ENCODE measurements at regions not wholly inside any gene's neighbourhood (a gene's known extent, or its start where the extent isn't known, plus 50 kb on each side); places are given as distances from the start of the nearest gene placed in this dataset.
A peak's percentile ranks its signal among the peaks of the same experiment; 100 is the strongest.
"Not testable (repeated sequence)": the region's sequence is repeated elsewhere in the genome, so short reads cannot be mapped to it uniquely, and the experiment has no call there.

DNA sequence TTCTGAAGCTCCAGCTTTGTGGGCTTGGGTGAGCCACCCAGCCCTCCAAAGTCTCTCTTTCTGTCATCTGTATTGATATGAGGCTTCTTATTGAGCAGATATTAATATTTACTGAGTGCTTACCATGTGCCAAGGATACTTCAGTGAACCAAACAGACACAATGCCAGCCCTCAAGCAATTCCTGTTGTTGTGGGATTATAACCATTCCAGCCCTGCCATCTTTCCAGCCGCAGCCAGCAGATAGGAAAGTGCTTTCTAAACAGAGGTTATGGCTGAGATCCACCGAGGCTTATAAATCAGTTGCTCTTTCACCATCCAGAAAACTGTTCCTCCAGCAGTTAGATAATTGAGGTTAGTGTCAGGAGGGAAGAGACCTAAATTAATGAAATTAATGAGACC lies 137.7 kb upstream of the ALDH1B1 start:
- DNase-seq (ENCODE audit: low spot score), result no peak

DNA sequence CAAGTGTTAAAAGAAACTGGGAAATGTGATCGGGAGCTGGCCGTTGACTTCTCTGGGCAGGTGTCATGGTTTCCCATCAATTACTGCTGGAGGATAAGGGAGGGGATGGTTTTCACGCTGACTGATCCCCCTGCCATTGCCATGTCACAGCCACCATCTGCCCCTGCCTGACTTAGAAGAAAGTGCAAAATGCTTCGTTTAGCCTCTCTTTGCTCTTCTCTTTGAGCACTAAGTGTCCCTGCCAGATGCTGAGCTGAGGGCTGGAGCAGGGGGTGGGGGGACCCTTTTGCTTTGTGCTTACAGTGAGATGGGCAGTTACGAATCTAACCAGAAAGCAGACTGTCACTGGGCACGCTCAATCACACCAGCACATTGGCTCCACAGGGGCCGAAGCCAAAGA lies 138.4 kb upstream of the ALDH1B1 start:
- no peak for DNase-seq (ENCODE audit: low spot score)

DNA sequence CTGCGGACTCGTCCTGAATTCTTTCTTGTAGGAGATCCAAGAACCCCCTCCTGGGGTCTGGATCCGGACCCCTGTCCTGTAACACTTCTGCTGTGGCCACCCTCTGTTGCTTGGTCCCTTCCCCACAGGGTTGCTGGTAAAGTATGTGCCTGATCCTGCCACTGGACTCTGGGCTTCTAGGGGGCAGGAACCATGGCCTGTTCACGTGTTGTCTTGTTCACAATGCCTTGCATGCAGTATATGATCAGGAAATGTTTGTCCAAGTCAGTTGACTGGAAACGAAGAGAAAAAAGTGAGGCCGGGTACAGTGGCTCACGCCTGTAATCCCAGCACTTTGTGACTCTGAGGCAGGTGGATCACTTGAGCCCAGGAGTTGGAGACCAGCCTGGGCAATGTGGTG lies 139.3 kb upstream of the ALDH1B1 start:
- DNase-seq (ENCODE audit: low spot score), result no peak

DNA sequence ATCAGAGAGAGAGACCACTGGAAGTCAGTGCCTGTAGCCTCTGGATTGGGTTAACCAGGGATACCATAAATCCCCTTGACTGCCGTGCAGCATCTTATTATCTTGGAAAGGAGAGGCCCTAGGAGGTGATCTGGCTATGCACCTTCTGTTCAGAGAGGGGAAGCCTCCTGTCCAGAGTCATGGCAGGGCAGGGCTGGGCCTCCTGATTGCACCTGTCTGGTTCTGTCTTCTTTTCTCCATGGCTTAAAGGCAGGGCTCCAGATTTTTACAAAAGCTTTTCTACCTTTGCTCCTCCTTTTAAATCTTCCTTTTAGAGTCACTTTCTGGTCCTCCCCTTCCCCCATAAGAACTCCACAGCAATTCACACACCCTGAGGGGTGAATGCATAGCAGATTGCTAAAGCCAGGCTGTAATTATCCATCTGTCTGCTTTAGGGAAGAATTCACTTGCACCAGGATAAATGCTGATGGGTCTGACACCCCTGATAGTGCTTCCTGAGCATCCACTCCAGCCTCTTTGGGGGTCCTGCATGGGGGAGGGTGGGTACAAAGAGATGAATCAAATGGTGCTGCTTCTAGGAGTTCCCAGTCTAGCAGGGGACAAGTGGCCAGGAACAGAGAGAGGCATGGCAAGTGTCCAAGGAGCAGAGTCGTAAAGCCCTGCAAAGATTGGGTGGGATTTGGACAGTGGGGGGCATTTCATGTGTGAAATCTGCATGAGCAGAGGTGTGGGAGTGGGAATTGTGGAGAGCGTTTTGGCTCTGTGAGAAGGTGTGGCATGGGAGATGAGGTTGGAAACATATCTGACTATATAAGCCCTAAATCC lies 141.3 kb upstream of the ALDH1B1 start:
- DNase-seq (ENCODE audit: low spot score), result no peak

DNA sequence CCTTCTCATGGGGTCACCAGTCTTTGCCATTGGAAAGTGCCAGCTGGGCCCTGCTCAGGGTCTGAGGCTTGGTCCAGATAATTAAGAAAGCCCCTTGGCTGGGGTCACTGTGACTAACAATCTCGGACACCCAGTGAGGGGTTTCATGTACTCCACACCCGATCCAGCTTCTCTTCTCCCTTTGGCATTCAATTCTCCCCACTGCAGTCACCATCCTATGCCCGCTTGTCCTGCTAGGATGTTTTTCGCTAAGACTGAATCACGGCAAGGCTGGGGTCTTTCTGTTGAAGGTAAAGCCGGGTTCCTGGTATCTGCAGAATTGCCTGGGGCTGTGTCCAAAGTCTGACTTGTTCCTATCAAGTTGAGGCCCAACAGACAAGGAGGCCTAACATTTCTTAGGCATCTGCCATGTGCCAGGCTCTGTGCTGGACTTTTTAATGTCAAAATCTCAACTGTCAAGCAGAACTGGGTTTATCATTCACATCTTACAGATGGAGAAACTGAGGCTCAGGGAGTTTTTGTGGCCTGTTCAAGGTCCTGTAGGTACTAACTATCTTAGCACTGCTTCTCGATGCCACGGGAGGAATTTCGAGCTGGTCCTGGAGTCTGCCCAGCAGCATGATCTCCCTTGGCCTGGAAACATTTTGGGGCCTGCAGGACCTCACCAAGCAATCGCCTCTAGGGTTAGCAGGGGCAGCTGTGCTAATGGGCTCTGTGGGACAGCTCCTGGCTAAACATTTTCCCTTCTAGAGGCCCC lies 142.0 kb upstream of the ALDH1B1 start:
- DNase-seq (ENCODE audit: low spot score), result no peak

DNA sequence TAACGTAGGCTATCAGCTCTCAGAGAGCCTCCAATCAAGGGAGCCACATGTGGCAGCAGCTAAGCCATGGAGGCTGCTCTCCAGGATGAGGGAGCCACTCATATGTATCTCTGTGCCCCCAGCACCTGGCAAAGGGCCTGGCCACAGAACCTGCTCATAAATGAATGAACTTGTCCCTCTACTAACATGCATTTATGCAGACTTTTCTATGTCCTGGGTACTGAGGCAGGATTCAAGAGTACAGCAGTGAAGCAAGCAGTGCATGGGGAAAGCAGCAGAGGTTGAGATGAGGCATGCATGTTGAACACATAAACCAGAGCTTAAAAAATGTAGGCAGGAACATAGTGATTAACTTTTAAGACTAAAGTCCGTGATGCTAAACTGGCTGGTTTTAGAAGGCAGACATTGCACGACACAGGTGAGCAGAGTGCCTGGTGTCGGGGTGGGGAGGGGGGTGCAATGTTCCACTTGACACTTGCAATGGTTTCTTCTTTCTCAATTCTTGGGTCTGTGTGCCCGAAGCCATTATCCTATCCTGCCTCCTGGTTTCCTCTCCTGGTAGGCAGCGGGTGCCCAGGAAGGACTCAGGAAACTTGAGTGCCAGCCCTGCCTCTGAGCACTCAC lies 142.8 kb upstream of the ALDH1B1 start:
- DNase-seq (ENCODE audit: low spot score), result no peak

DNA sequence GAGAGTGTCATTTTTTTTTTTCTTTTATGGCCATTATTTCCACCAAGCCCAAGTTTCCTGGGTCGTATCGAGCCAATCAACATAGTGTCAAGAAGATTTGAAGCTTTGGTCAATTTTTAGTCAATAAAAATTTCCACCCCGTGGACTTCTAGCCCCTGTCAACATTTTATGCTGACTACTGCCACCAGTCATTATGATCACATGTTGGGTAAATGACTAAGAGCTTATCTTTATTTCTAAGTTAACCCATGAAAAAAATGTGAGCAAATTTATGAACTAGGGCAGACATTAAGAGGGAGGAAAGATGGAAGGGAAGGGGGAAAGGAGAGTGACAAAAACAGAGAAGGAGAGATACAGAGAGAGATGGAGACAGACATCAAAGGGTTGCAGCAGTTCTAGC lies 143.5 kb upstream of the ALDH1B1 start:
- DNase-seq (ENCODE audit: low spot score), result no peak

DNA sequence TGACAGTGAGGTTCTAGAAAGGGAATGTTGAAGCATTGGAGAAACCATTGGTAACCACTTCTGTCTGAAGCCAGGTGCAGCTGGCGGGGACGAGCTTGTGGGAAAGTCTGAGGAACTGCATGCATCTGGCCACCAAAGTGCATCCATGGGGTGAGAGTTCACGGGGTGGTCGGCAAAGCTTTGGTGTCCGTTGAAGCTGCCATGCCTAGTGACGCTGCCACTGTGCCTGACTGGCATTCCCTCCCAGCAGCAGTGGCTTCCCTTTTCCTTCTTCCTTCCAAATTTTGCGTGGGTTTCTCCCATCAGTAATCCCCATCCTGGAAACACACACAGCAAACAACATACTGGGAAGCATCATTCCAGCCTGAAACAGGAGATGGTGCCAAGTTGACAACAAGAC lies 145.7 kb upstream of the ALDH1B1 start:
- DNase-seq (ENCODE audit: low spot score), result no peak

DNA sequence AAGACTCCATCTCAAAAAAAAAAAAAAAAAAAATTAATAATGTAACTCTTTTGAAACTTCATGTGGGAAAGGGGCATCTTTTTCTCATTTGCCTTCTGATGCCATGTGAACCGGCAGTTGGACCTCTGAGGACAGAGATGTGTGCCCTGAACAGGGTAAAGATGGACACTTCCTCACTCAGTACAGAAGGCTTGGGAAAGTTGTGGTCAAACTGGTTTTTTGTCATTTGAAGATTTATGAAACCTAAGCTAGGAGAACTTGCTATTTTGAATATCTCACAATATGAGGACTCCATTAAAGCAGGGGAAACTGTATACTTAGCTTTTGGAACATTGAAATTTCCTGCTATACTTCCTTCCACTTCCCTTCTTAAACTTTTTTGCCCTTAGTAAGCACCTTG lies 147.5 kb upstream of the ALDH1B1 start:
- no peak for DNase-seq (ENCODE audit: low spot score)

DNA sequence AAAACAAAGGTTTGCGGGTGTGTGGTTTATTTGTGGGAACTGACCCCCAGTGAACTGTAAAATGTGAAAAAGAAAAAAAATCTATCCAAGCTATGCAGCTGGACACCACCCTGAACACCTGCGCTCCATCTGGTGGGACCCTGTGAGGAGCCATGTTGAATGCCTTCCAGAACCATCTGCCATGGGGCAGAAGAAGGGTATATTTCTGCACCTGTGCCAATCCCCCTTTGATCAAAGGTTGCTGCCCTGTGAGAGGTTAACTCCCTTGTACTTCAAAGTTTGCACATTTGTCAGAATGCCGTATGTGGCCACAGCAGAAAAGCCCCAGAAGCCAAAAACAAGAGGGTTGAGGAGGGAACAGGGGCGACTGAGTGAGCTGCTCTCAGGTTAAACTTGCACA lies 148.5 kb upstream of the ALDH1B1 start:
- DNase-seq (ENCODE audit: low spot score), result peak; percentile 74

DNA sequence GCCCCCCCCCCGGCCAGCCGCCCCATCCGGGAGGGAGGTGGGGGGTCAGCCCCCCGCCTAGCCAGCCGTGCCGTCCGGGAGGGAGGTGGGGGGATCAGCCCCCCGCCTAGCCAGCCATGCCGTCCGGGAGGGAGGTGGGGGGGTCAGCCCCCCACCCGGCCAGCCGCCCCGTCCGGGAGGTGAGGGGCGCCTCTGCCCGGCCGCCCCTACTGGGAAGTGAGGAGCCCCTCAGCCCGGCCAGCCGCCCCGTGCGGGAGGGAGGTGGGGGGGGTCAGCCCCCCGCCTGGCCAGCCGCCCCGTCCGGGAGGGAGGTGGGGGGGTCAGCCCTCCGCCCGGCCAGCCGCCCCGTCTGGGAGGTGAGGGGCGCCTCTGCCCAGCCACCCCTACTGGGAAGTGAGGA lies 150.4 kb upstream of the ALDH1B1 start:
- not testable (repeated sequence) for DNase-seq (ENCODE audit: low spot score)

DNA sequence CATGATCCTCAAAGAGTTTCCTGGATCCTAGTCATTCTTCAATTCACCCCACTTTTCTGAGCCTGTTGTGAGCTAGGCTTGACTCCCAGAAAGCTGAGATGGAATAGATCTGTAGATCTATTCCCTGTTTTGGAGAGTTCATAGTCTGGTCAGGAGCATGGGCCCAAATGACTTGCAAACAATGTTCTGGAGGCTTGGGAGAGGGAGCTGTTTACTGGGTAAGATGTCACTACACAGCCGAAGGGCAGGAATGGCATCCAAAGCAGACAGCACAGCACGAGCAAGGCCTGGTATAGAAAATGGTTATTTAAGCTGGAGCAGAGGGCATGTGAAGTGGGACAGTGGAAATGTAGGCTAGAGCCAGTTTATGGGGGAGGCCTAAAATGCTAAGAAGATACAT lies 152.5 kb upstream of the ALDH1B1 start:
- DNase-seq (ENCODE audit: low spot score), result no peak

DNA sequence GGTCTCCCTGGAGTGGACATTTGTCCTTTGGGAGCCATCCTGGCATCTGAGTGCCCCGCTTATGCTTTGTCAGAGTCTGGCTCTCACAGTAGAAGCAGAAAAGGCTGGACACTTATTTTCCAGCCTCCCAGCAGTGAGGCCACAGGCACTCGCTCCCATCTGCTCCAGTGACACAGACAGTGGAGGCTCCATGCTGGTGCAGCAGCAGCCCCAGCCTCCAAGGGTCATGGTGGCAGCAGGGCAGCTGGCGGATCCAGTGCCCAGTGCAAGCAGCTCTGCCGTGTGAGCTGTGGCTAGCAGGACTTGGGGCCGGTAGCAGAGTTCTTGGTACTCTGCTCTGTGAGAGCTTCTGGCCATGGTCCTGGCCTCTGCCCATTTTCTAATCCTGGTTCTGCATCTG lies 157.3 kb upstream of the ALDH1B1 start:
- no peak for DNase-seq (ENCODE audit: low spot score)

DNA sequence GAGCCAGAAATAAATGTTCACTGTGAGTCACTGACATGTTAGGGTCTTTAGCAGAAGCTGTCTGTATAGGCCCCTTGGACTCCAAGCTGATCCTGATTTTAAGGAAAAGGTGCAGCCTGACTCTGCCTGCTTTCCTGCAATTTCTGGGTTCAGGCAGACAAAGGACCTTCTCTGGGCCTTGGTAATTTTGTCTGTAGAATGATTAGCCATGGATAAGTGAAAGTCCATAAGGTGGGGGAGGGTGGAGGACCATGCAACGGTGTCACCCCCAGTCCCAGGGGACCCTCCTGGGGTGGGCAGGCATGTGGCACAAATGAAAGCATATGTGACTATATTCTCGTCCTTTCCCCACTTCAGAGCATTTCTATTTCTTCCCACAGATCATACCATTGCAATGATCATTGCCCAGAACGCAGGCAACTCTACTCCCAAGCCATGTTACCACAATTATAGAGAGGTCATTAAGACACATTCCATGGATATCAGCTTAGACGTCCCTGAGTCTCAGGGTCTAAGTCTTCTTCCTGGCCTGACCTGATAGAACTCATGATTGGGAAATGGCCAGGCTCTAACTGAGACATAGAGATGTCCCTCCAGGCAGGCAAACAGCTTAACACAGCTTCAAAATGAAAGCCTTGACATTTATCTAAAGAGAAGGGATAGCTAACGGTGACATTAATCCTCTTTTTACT lies 157.9 kb upstream of the ALDH1B1 start:
- no peak for DNase-seq (ENCODE audit: low spot score)

DNA sequence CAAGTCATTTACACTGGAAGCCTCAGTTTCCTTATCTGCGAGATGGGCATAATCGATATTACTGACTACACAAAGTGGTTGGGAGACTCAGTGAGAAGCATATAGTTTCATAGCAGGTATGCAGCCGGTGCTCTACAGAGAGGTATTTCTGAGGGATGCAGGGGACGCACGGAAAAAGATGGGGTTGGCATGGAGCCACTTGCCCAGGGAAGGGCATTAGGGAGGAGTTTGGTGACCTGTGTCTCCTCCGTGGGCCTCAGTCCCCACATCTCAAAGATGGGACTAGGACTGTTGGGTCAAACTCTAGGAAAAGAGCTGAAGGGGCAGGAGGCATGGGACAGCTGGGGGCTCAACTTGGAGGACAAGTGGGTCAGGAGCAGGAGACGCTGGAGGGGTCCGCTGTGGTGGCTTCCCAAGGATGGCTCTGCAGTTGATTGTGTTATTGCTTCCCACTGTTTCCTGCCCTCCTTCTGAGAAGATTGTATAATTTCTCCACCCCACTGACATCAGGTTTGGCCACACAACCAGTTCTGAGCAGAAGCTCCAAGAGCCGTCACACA lies 158.6 kb upstream of the ALDH1B1 start:
- DNase-seq (ENCODE audit: low spot score), result no peak

DNA sequence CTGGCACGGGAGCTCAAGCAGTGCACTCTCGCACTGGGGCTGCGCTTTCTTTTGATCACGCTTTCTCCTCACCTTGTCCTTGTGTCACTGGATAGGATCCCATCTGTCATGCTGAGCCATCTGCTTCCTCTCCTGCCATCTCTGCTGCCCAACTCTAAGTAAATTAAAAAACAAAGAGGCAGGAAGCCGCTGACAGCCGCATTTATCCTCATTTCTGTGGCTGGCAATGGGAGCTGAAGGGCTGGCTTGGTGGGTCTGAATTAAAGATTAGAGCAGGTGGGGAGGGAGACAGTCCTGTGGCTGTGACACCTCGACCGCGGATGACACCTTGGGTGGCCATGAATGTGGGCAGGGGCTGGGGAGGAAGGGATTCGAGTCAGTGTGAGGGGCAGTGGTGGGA lies 159.2 kb upstream of the ALDH1B1 start:
- no peak for DNase-seq (ENCODE audit: low spot score)

DNA sequence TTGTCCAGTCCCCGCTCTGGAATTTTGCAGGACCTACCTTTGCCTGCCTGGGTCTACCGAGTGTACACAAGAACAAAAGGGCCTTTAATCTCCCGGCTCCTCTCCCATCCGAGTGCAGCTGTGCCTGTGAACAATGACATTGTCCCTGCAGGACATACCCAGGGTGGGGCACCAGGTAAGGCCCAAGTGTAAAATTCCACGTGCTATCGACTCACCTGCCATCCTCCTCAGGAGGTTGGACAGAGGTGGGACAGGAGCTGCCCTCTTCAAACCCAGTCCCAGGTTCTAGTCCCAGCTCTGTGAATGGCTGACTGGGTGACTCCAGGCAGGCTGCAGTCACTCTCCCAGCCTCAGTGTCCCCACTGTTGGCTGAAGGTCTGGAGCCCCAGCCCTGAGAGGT lies 159.6 kb upstream of the ALDH1B1 start:
- no peak for DNase-seq (ENCODE audit: low spot score)

DNA sequence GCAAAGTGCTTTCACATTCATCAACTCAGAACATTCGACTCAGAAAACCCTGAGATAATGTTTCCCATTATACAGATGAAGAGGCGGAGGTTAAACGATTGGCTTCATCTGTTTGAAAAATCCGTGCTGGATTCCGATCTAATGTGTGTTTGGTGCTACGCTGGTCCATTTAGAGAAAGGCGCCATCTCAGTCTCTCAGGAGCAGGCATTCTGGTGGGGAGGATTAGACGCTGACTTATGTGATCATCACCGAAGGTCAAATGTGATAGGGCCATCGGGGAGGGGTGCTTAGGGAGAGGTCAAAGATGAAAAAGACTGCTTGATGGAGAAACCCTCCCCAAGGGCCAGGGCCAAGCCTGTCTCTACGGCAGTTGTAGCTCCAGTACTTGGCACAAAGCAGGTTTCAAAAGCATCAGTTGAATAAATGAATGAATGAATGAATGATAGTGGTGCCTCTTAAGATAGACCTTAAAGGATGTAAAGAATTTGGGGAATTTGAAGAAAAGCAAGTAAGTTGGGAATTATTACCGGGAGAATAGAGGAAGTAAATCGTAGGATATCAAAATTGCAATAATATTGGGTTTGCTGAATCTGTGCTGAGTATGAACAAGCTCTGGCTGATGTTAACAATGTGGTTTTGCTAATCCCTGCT lies 160.6 kb upstream of the SHB start:
- no peak for DNase-seq (ENCODE audit: low spot score)

DNA sequence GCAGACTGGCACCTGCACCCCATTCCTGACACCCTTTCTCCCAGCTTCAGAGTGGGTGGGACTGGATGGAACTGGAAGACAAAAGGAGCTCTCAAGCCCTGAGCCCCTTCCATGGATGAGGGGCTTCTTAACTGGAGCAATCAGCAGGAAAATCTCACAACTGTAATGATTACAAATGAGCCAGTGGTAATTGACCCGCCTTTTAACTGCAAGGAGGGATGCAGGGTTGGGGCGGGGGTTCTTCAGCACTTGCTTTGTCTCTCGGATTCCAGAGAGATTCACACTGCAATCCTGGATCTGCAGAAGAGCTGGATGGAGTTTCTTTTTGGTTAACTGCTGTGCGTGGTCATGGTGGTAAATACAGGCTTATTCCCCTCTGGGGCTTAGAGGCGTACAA lies 160.1 kb upstream of the SHB start:
- no peak for DNase-seq (ENCODE audit: low spot score)

DNA sequence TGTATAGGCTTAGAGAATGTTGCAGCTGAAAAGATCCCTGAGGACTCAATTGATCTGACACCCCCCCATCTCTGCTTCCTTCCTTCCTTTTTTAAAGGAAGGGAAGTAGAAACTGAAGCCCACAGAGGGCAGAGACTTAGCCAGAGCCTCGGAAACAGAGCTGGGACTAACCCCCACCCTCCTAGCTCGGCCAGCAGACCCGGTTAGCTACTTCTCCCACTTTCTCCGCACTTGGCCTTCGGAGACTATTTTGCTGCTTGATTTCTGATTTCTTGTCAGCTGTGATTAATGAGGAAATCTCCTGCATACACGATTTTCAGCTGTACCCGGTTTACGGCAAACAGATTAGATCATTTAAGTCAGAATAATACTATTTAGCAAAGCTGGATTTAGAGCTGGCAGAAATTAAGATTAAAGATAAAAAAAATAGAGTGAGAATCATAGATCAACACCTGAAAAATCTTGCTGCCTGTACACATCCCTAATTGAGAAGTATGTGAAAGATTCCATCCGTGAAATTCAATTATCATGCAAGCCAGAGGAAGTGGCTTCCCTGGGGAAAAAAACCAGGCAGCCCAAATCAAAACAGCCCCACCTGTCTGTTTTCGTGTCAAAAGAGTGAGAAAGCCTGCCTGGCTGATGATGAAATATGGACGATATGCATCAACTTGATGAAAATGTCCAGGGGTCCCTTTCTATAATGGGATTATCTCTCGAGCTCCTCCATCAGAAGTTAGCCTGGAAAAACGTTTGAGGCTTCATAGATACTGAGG lies 159.5 kb upstream of the SHB start:
- DNase-seq (ENCODE audit: low spot score), result no peak

DNA sequence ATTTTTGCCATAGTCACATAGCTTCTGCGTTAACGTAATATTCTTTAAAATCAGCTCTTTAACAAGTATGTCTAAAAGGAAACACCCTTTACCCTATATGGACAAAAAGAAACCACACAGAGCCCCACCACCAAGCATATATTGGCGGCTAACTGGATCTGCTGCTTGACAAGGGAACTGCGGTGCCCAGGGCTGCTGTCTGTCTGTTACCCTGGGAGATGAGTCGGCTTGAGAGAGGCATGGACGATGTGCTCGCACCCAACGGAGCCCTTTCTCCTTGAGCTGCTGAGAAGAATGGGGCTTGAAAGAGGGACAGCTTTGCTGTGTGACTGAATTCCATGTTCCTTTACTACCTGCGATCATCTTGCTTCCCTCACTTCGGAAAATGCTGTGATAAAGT lies 158.6 kb upstream of the SHB start:
- DNase-seq (ENCODE audit: low spot score), result peak; percentile 49
